Caco-2 (cell line): ENCODE measurements at regions not wholly inside any gene's neighbourhood (a gene's known extent, or its start where the extent isn't known, plus 50 kb on each side); places are given as distances from the start of the nearest gene placed in this dataset.

Source experiments
- BruUV-seq: library from RNA; stranded (reverse); fragments of 400-500 nt; replicated peaks from 2 replicates; lab custom pipeline; 2021; lab: Mats Ljungman, UMichigan
- CTCF ChIA-PET: fragments of 300-600 bp; sonication (Branson Sonifier 250); formaldehyde crosslinking; loops from one replicate; lab custom pipeline; 2022; ENCODE audit warnings: antibody characterized with exemption; lab: Charles Lee
- POLR2A ChIA-PET: fragments of 300-600 bp; sonication (Branson Sonifier 250); formaldehyde crosslinking; loops from one replicate; lab custom pipeline; 2022; ENCODE audit warnings: antibody characterized with exemption; lab: Charles Lee
- DNase-seq, 2 experiments: peaks; one replicate each; pipeline versions ENCODE4 v3.0.0 to v3.0.0-alpha.2; 2020 to 2022
- H3K27me3 ChIP-seq: replicated peaks from 2 replicates; pipeline ENCODE4 v1.6.0; 2011; ENCODE audit warnings: low read length; ENCODE audit not compliant: control insufficient read depth, insufficient read depth
- H3K36me3 ChIP-seq: 2 replicates; pipeline ENCODE4 v1.5.1; 2011; ENCODE audit warnings: low read length; ENCODE audit not compliant: control insufficient read depth, insufficient read depth
- H3K4me1 ChIP-seq: fragments of 250-450 bp; sonication (Bioruptor Pico); 2 replicates; pipeline ENCODE4 v1.5.1; 2020; ENCODE audit warnings: mild to moderate bottlenecking
- H3K4me3 ChIP-seq: 2 replicates; pipeline ENCODE4 v1.5.1; 2011; ENCODE audit warnings: low read depth, mild to moderate bottlenecking, control low read depth, low read length
- H3K9me3 ChIP-seq: fragments of 250-450 bp; sonication (Bioruptor Pico); 2 replicates; pipeline ENCODE4 v1.5.1; 2020; ENCODE audit warnings: mild to moderate bottlenecking, moderate library complexity
- H3K27ac Mint-ChIP-seq: one replicate; pipeline ENCODE4 v1.8.0; 2022; ENCODE audit warnings: mixed read lengths; ENCODE audit not compliant: unreplicated experiment
- H3K27me3 Mint-ChIP-seq: one replicate; pipeline ENCODE4 v1.8.0; 2022; ENCODE audit warnings: mixed read lengths; ENCODE audit not compliant: insufficient read depth, unreplicated experiment
- H3K36me3 Mint-ChIP-seq: one replicate; pipeline ENCODE4 v1.8.0; 2022; ENCODE audit warnings: mild to moderate bottlenecking, mixed read lengths; ENCODE audit not compliant: insufficient read depth, unreplicated experiment
- H3K4me1 Mint-ChIP-seq: one replicate; pipeline ENCODE4 v1.8.0; 2022; ENCODE audit warnings: low read depth, mixed read lengths; ENCODE audit not compliant: unreplicated experiment
- H3K4me3 Mint-ChIP-seq: one replicate; pipeline ENCODE4 v1.8.0; 2022; ENCODE audit warnings: mild to moderate bottlenecking, moderate library complexity, mixed read lengths; ENCODE audit not compliant: unreplicated experiment
- H3K9me3 Mint-ChIP-seq: one replicate; pipeline ENCODE4 v1.8.0; 2022; ENCODE audit warnings: mixed read lengths; ENCODE audit not compliant: unreplicated experiment
- CTCF ChIP-seq, 2 experiments: fragments of 200-600 bp in 1 of 2; IDR thresholded peaks; 1 replicate in 1 of 2; 2 replicates in 1 of 2; pipeline versions ENCODE4 v1.5.1 to v1.8.0; 2011 to 2022; ENCODE audit warnings: antibody characterized with exemption in 1 of 2, control low read depth in 1 of 2, inconsistent platforms in 1 of 2, low read depth in 1 of 2, low read length in 1 of 2, mild to moderate bottlenecking in 1 of 2, moderate library complexity in 1 of 2; ENCODE audit not compliant: insufficient read depth in 1 of 2, severe bottlenecking in 1 of 2, unreplicated experiment in 1 of 2
- intact Hi-C: fragments of 100-400 bp; cut with micrococcal nuclease; formaldehyde crosslinking; loops from one replicate; pipeline ENCODE4 v1.10.0; 2022; ENCODE audit not compliant: unreplicated experiment

GRCh38 chr5:67474597-67475238 is 278.1 kb upstream of the CD180 start:
- Histone ChIP-seq H3K4me3 (no peak overlapping the region), H3K36me3 (no peaks in the 10 kb centered on the region), H3K27me3 (no peaks in the 10 kb centered on the region), H3K4me1 (peaks cover 10% of the 10 kb centered on the region; the same call in 1 of the 2 replicates), H3K9me3 (no peaks in the 10 kb centered on the region; the same call in 1 of the 2 replicates)
- no TSS peak for BruUV-seq
- no peak overlapping the region for H3K27ac Mint-ChIP-seq
- H3K36me3 Mint-ChIP-seq, result no peaks in the 10 kb centered on the region
- intact Hi-C loops, result no loop called here
- H3K9me3 Mint-ChIP-seq, result no peaks in the 10 kb centered on the region
- no peaks in the 10 kb centered on the region for H3K4me1 Mint-ChIP-seq
- TF ChIP-seq CTCF (IDR thresholded peaks at IDR 0.05; ENCODE audit: insufficient read depth in 1 of 2, low read depth in 1 of 2, low read length in 1 of 2, severe bottlenecking in 1 of 2, unreplicated experiment in 1 of 2), result no peak
- no peak for DNase-seq
- POLR2A ChIA-PET, result no interaction called here
- H3K27me3 Mint-ChIP-seq, result no peaks in the 10 kb centered on the region
- CTCF ChIA-PET, result no interaction called here
- no peak overlapping the region for H3K4me3 Mint-ChIP-seq

DNA sequence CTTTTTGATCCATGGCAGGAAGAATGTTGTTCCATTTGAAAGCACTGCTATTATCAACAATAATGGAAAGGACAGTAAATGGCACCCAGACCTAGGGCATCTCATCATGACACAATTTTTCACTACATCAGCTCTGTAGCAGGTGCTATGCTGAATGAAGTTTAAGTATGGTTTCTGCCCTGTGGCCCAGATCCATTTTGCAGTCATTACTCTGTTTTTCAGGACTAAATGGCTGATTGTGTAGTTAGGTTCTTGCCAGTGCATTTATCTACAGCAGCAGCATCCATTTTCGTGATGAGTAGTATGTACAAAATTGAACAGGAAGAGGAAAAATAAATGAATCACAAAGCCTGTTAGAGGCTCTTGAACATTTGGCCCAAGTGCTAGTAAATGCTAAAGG is 270.5 kb upstream of the CD180 start:
- Histone ChIP-seq H3K36me3 (no peaks in the 10 kb centered on the region), H3K9me3 (no peaks in the 10 kb centered on the region; the same call in 1 of the 2 replicates), H3K27me3 (no peaks in the 10 kb centered on the region), H3K4me1 (no peaks in the 10 kb centered on the region), H3K4me3 (no peak overlapping the region)
- no TSS peak for BruUV-seq
- H3K27me3 Mint-ChIP-seq, result no peaks in the 10 kb centered on the region
- POLR2A ChIA-PET, result no interaction called here
- no peak for TF ChIP-seq CTCF (IDR thresholded peaks at IDR 0.05; ENCODE audit: insufficient read depth in 1 of 2, low read depth in 1 of 2, low read length in 1 of 2, severe bottlenecking in 1 of 2, unreplicated experiment in 1 of 2)
- no peak overlapping the region for H3K4me3 Mint-ChIP-seq
- no peak overlapping the region for H3K27ac Mint-ChIP-seq
- H3K4me1 Mint-ChIP-seq, result no peaks in the 10 kb centered on the region
- H3K36me3 Mint-ChIP-seq, result no peaks in the 10 kb centered on the region
- intact Hi-C loops, result no loop called here
- DNase-seq, result no peak
- no peaks in the 10 kb centered on the region for H3K9me3 Mint-ChIP-seq
- CTCF ChIA-PET, result no interaction called here

GRCh38 chr5:67465537-67466207 is 269.1 kb upstream of the CD180 start:
- ChIA-PET CTCF (no interaction called here), POLR2A (no interaction called here)
- Histone ChIP-seq H3K4me3 (no peak overlapping the region), H3K36me3 (no peaks in the 10 kb centered on the region), H3K4me1 (no peaks in the 10 kb centered on the region), H3K9me3 (no peaks in the 10 kb centered on the region; the same call in 1 of the 2 replicates), H3K27me3 (no peaks in the 10 kb centered on the region)
- Mint-ChIP-seq H3K27me3 (no peaks in the 10 kb centered on the region), H3K27ac (no peak overlapping the region), H3K4me3 (no peak overlapping the region), H3K4me1 (no peaks in the 10 kb centered on the region), H3K36me3 (no peaks in the 10 kb centered on the region), H3K9me3 (no peaks in the 10 kb centered on the region)
- intact Hi-C loops, result no loop called here
- no TSS peak for BruUV-seq
- TF ChIP-seq CTCF (IDR thresholded peaks at IDR 0.05; ENCODE audit: insufficient read depth in 1 of 2, low read depth in 1 of 2, low read length in 1 of 2, severe bottlenecking in 1 of 2, unreplicated experiment in 1 of 2), result no peak
- DNase-seq, result no peak
